ENCODE measurements at regions not wholly inside any gene's neighbourhood (a gene's known extent, or its start where the extent isn't known, plus 50 kb on each side); places are given as distances from the start of the nearest gene placed in this dataset.

GRCh38 chrX:38899650-38900049, 98.4 kb downstream of the MID1IP1 start:
- Histone ChIP-seq H3K79me2 (ENCODE audit: insufficient read depth) (no peaks in the 10 kb centered on the region), H3K4me1 (ENCODE audit: control insufficient read depth in 1 of 2, insufficient read depth in 2 of 2, low read depth in 1 of 2, low read length in 1 of 2) (peaks cover 0 to 2% of the 10 kb centered on the region in 2 experiments; a peak in 1 of 4 replicates), H3K27me3 (ENCODE audit: insufficient read depth) (peaks cover 5% of the 10 kb centered on the region; the same call in 1 of the 2 replicates), H3K9me2 (no peaks in the 10 kb centered on the region), H3K9me3 (no peaks in the 10 kb centered on the region), H3K9ac (no peak overlapping the region), H3F3A (replicated peaks; ENCODE audit: insufficient read depth) (no peaks in the 10 kb centered on the region), H3K36me3 (replicated peaks in 1 of 2; ENCODE audit: control insufficient read depth in 1 of 2, insufficient read depth in 2 of 2, low read length in 1 of 2) (no peaks in the 10 kb centered on the region), H3K4me2 (no peak overlapping the region), H3K4me3 (ENCODE audit: low read depth in 2 of 2, low read length in 1 of 2) (no peak overlapping the region), H2AFZ (ENCODE audit: low read depth) (no peak overlapping the region), H3K27ac (ENCODE audit: low read depth in 2 of 2, low read length in 1 of 2) (no peak overlapping the region), H4K20me1 (ENCODE audit: insufficient read depth) (no peaks in the 10 kb centered on the region)
- WGBS (ENCODE audit: low lambda C conversion rate): 5% methylated on average over 1 of the region's 1 CpG
- ChIA-PET POLR2A (no interaction called here), CTCF (no interaction called here)
- no peak for DNase-seq
- TF ChIP-seq ZBTB33 (IDR thresholded peaks at IDR 0.05; ENCODE audit: borderline replicate concordance, low read depth): no peak
- TF ChIP-seq RXRA (IDR thresholded peaks at IDR 0.05; ENCODE audit: borderline replicate concordance, low read depth): no peak
- no peak for TF ChIP-seq EZH2phosphoT487 (IDR thresholded peaks at IDR 0.05; ENCODE audit: borderline replicate concordance, low read depth)
- TF ChIP-seq RCOR1 (IDR thresholded peaks at IDR 0.05; ENCODE audit: low read length): no peak
- TF ChIP-seq CHD2 (IDR thresholded peaks at IDR 0.05; ENCODE audit: low read length, partially characterized antibody): no peak
- no peak for TF ChIP-seq GATA2 (CRISPR knock-in tag; IDR thresholded peaks at IDR 0.05)
- no peak for TF ChIP-seq YY1 (IDR thresholded peaks at IDR 0.05; ENCODE audit: low read depth)
- TF ChIP-seq GABPA (IDR thresholded peaks at IDR 0.05; ENCODE audit: low read depth): no peak
- TF ChIP-seq TEAD4 (IDR thresholded peaks at IDR 0.05; ENCODE audit: borderline replicate concordance, insufficient read depth): no peak

GRCh38 chrX:38900719-38901118, 99.5 kb downstream of the MID1IP1 start:
- H3K4me3 ChIP-seq (ENCODE audit: low read depth in 2 of 2, low read length in 1 of 2): no peak overlapping the region
- no peaks in the 10 kb centered on the region for H3K9me3 ChIP-seq
- no peak for DNase-seq
- H3F3A ChIP-seq (replicated peaks; ENCODE audit: insufficient read depth): no peaks in the 10 kb centered on the region
- WGBS (ENCODE audit: low lambda C conversion rate): 31% methylated on average over 6 of the region's 6 CpGs
- H3K27ac ChIP-seq (ENCODE audit: low read depth in 2 of 2, low read length in 1 of 2): no peak overlapping the region
- ChIA-PET CTCF (no interaction called here), POLR2A (interaction anchor here (0.6 kb wide), 1 partner anchor 789 kb away, joined by 3 read pairs; no protein-coding TSS in a partner anchor)
- no peaks in the 10 kb centered on the region for H3K9me2 ChIP-seq
- no peaks in the 10 kb centered on the region for H4K20me1 ChIP-seq (ENCODE audit: insufficient read depth)
- H3K9ac ChIP-seq: no peak overlapping the region
- H3K4me1 ChIP-seq (ENCODE audit: control insufficient read depth in 1 of 2, insufficient read depth in 2 of 2, low read depth in 1 of 2, low read length in 1 of 2): peaks cover 0 to 2% of the 10 kb centered on the region in 2 experiments; a peak in 1 of 4 replicates
- TF ChIP-seq EP300 (IDR thresholded peaks at IDR 0.05; ENCODE audit: borderline replicate concordance in 1 of 2, low read depth in 1 of 2, low read length in 1 of 2): no peak
- TF ChIP-seq TCF12 (IDR thresholded peaks at IDR 0.05): no peak
- no peak for TF ChIP-seq GABPA (IDR thresholded peaks at IDR 0.05; ENCODE audit: low read depth)
- no peak for TF ChIP-seq RCOR1 (IDR thresholded peaks at IDR 0.05; ENCODE audit: low read length)
- no peak for TF ChIP-seq USF1 (IDR thresholded peaks at IDR 0.05; ENCODE audit: borderline replicate concordance, low read depth)
- no peak for TF ChIP-seq TEAD4 (IDR thresholded peaks at IDR 0.05; ENCODE audit: borderline replicate concordance, insufficient read depth)
- TF ChIP-seq, protein P1, sequence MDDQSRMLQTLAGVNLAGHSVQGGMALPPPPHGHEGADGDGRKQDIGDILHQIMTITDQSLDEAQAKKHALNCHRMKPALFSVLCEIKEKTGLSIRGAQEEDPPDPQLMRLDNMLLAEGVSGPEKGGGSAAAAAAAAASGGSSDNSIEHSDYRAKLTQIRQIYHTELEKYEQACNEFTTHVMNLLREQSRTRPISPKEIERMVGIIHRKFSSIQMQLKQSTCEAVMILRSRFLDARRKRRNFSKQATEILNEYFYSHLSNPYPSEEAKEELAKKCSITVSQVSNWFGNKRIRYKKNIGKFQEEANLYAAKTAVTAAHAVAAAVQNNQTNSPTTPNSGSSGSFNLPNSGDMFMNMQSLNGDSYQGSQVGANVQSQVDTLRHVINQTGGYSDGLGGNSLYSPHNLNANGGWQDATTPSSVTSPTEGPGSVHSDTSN (IDR thresholded peaks at IDR 0.05): no peak
- TF ChIP-seq RAD21 (IDR thresholded peaks at IDR 0.05; ENCODE audit: low read length): no peak
- no peak for TF ChIP-seq TAF1 (IDR thresholded peaks at IDR 0.05; ENCODE audit: borderline replicate concordance, low read depth, low read length)
- no peak for TF ChIP-seq EZH2phosphoT487 (IDR thresholded peaks at IDR 0.05; ENCODE audit: borderline replicate concordance, low read depth)
- no peak for TF ChIP-seq NFIC (IDR thresholded peaks at IDR 0.05; ENCODE audit: borderline replicate concordance)
- no peak for TF ChIP-seq FOXM1 (IDR thresholded peaks at IDR 0.05; ENCODE audit: low read depth)
- no peak for TF ChIP-seq MEF2A (IDR thresholded peaks at IDR 0.05; ENCODE audit: borderline replicate concordance, low read depth)
- no peak for TF ChIP-seq REST (IDR thresholded peaks at IDR 0.05; ENCODE audit: low read depth, low read length)
- no peak for TF ChIP-seq YY1 (IDR thresholded peaks at IDR 0.05; ENCODE audit: low read depth)
- no peaks in the 10 kb centered on the region for H3K79me2 ChIP-seq (ENCODE audit: insufficient read depth)
- no peaks in the 10 kb centered on the region for H3K36me3 ChIP-seq (replicated peaks in 1 of 2; ENCODE audit: control insufficient read depth in 1 of 2, insufficient read depth in 2 of 2, low read length in 1 of 2)
- no peak overlapping the region for H2AFZ ChIP-seq (ENCODE audit: low read depth)
- peaks cover 5% of the 10 kb centered on the region; the same call in 1 of the 2 replicates for H3K27me3 ChIP-seq (ENCODE audit: insufficient read depth)
- H3K4me2 ChIP-seq: no peak overlapping the region
